ENCODE measurements at regions not wholly inside any gene's neighbourhood (a gene's known extent, or its start where the extent isn't known, plus 50 kb on each side); places are given as distances from the start of the nearest gene placed in this dataset.

DNA sequence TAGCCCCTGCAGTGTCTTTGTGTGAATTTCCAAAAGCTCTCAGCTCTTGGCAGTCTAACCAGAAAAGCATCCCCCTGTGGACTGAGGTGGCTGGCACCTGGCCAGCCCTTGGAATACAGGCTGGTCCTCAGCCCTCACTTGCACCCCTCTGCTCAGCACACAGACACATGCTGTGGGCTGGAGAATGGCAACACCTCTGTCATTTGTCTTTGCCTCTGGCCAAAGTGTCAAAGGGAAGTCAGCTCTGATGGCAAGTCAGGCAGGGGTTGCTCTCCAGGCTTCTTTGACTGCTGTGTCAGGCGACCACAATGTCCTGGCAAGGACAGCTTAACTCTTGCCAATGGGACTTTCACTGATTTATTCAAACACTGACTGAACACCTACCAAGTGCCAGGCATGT lies 724.8 kb downstream of the INHBA start:
- TF ChIP-seq, protein P1, sequence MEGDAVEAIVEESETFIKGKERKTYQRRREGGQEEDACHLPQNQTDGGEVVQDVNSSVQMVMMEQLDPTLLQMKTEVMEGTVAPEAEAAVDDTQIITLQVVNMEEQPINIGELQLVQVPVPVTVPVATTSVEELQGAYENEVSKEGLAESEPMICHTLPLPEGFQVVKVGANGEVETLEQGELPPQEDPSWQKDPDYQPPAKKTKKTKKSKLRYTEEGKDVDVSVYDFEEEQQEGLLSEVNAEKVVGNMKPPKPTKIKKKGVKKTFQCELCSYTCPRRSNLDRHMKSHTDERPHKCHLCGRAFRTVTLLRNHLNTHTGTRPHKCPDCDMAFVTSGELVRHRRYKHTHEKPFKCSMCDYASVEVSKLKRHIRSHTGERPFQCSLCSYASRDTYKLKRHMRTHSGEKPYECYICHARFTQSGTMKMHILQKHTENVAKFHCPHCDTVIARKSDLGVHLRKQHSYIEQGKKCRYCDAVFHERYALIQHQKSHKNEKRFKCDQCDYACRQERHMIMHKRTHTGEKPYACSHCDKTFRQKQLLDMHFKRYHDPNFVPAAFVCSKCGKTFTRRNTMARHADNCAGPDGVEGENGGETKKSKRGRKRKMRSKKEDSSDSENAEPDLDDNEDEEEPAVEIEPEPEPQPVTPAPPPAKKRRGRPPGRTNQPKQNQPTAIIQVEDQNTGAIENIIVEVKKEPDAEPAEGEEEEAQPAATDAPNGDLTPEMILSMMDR (IDR thresholded peaks at IDR 0.05; ENCODE audit: insufficient read depth, low read length), result no peak
- no peak overlapping the region for H3K4me3 ChIP-seq (ENCODE audit: low read depth, low read length)
- no peak for DNase-seq (ENCODE audit: low read depth)

DNA sequence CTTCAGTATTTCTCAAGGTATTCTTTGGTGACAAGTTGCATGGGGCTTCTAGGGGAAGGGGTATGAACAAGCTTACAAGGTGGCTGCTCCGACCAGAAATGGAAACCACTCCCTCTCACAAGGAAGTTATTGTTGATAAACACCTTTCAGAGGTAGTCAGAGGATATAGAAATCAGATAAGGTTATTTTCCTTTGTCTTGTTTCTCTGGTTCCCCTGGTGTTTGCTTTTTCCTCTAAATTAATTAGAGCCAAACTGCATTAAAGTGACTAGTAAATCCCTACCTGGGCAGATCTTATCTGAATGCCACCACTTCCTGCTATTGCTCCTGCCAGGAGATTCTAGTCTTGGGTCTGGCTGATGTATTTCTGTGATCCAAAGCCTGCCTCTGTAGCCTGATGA lies 725.4 kb downstream of the INHBA start:
- DNase-seq (ENCODE audit: low read depth), result no peak
- TF ChIP-seq, protein P1 (IDR thresholded peaks at IDR 0.05; ENCODE audit: insufficient read depth, low read length), result no peak
- no peak overlapping the region for H3K4me3 ChIP-seq (ENCODE audit: low read depth, low read length)

DNA sequence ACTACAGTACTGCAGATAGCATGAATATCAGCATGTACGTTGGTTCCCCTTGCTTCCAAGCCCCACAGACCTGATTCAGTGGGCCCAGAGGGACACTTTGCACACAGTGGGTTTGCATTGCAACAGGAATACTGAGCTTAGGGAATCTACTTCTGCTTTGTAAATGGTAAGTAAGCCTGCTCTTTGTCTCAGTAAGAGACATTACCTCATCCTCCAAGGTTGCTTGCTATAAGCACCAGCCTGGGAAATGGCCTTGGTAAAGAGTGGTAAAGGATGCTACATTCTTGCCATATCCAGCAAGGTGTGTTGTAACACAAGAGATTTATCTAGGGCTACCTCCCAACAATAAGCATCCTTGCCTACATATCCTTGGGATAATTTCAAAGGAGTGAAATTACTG lies 730.5 kb downstream of the INHBA start:
- no peak for DNase-seq (ENCODE audit: low read depth)
- TF ChIP-seq, protein P1 (IDR thresholded peaks at IDR 0.05; ENCODE audit: insufficient read depth, low read length), result no peak
- H3K4me3 ChIP-seq (ENCODE audit: low read depth, low read length), result no peak overlapping the region

DNA sequence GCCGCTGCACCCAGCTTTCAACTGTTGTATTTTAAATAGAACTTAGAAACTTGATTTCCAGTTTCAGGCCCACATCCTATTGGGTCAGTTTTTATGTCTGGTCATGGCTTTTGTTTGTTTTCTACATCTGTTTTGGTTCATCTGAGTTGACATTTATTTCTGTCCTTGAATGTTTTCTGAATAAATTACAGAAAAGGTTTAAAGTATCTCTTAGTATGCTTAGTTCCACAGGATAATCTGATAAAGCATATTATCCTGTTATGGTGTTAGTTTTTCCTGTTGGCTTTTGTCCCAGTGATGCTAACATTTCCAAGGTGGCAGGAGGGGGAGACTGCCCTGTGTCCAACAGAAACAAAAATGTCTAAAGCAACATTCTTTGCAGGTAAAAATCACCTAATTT lies 733.2 kb downstream of the INHBA start:
- no peak overlapping the region for H3K4me3 ChIP-seq (ENCODE audit: low read depth, low read length)

DNA sequence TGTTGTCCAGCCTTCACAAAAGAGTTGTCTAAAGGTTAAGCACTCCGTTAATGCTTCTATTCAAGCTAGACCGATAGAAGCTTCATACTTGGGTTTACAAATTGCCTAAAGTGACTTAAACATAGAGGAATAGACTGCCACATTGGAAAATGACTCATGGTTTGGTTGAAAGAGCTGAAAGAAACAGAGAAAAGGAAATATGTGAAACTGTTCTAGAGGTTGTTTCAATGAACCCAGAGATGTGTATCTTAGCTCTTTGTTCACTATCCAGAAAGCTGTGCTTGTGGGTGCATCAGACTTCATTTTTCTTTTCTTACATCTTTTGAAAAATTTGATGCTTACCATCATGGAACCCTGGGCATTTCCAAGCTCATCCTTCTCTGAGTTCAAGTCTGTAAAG lies 736.2 kb downstream of the INHBA start:
- TF ChIP-seq, protein P1 (IDR thresholded peaks at IDR 0.05; ENCODE audit: insufficient read depth, low read length), result no peak
- H3K4me3 ChIP-seq (ENCODE audit: low read depth, low read length), result no peak overlapping the region
- no peak for DNase-seq (ENCODE audit: low read depth)

More for the DNA sequence above, 733.2 kb downstream of the INHBA start:
- TF ChIP-seq, protein P1 (IDR thresholded peaks at IDR 0.05; ENCODE audit: insufficient read depth, low read length), result no peak
- DNase-seq (ENCODE audit: low read depth), result no peak

DNA sequence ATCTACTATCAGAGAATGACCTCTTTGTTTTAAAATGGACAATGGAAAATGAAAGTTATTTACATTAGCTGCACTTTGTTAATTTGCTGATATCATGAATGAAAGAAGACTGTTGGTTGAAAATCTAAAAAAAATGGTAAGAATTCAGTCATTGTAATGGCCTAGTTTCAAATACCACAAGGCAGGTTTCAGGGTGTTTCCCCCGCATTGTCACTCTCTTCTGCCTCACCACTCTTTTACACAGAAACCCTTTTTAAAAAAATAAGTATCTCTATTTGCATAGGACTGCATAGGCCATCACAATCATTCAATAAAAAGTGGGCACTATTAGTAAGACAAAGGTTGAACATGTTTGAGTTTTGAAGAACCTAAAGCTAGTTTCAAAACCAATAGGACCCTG lies 737.1 kb downstream of the INHBA start:
- no peak for DNase-seq (ENCODE audit: low read depth)
- no peak overlapping the region for H3K4me3 ChIP-seq (ENCODE audit: low read depth, low read length)
- TF ChIP-seq, protein P1 (IDR thresholded peaks at IDR 0.05; ENCODE audit: insufficient read depth, low read length), result no peak

DNA sequence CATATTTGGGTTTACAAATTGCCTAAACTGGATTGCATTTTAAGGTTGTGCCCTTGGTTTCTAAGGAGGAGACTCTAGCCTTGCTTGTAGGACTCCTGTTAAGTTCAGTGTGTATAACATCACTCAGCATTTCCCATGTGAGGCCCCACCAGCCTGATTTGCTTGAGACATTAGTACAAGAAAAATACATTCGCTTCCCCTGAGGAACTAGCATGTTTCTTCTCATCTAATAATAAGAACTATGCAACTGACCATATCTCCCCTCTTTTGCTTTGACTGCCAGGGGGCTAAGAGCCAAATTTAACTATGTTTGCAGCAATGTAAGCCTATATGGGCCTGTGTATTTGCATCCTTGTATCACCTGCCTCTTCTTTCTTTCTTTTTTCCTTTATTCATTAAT lies 737.9 kb downstream of the INHBA start:
- no peak for DNase-seq (ENCODE audit: low read depth)
- TF ChIP-seq, protein P1 (IDR thresholded peaks at IDR 0.05; ENCODE audit: insufficient read depth, low read length), result no peak

More for the DNA sequence above, 737.9 kb downstream of the INHBA start:
- H3K4me3 ChIP-seq (ENCODE audit: low read depth, low read length), result no peak overlapping the region

Data from fibroblast of the aortic adventitia (primary cell).